ENCODE measurements at regions not wholly inside any gene's neighbourhood (a gene's known extent, or its start where the extent isn't known, plus 50 kb on each side); places are given as distances from the start of the nearest gene placed in this dataset.

DNA sequence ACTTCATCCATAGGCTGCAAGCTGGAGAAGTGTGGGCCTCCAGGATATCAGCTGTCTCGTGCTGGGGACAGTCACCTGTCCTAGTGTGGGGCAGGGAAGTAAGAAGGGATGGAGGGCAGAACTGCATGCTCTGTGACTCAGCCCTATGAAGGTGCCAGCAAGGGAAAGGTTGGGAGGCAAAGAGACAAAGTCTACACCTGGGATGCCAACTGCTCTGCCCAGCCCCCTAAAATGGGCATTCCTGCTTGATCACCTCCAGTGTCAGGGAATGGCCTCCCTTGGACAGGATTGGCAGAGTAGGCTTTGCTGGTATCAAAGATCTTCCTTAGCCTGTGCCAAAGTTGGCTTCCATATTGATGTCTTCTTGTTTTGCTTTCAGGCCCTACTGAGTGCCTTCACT lies 335.0 kb downstream of the BCL11B start:
- no peaks in the 10 kb centered on the region for H3K36me3 ChIP-seq (ENCODE audit: control insufficient read depth in 3 of 3, insufficient read depth in 3 of 3, low read length in 3 of 3)
- H3K4me3 ChIP-seq (ENCODE audit: low read length in 3 of 3) = no peak overlapping the region
- no peaks in the 10 kb centered on the region for H3K4me1 ChIP-seq (ENCODE audit: control insufficient read depth in 3 of 3, insufficient read depth in 3 of 3, low read length in 3 of 3)
- peaks cover 0 to 15% (median 4%) of the 10 kb centered on the region in 3 donors for H3K27me3 ChIP-seq (ENCODE audit: control insufficient read depth in 3 of 3, insufficient read depth in 3 of 3, low read length in 3 of 3)
- H3K27ac ChIP-seq (ENCODE audit: low read depth, low read length) = no peak overlapping the region
- H3K9me3 ChIP-seq (ENCODE audit: control insufficient read depth in 3 of 3, low read length in 3 of 3) = no peaks in the 10 kb centered on the region
- no peak overlapping the region for H3K9ac ChIP-seq (ENCODE audit: low read depth in 1 of 3, low read length in 3 of 3)

DNA sequence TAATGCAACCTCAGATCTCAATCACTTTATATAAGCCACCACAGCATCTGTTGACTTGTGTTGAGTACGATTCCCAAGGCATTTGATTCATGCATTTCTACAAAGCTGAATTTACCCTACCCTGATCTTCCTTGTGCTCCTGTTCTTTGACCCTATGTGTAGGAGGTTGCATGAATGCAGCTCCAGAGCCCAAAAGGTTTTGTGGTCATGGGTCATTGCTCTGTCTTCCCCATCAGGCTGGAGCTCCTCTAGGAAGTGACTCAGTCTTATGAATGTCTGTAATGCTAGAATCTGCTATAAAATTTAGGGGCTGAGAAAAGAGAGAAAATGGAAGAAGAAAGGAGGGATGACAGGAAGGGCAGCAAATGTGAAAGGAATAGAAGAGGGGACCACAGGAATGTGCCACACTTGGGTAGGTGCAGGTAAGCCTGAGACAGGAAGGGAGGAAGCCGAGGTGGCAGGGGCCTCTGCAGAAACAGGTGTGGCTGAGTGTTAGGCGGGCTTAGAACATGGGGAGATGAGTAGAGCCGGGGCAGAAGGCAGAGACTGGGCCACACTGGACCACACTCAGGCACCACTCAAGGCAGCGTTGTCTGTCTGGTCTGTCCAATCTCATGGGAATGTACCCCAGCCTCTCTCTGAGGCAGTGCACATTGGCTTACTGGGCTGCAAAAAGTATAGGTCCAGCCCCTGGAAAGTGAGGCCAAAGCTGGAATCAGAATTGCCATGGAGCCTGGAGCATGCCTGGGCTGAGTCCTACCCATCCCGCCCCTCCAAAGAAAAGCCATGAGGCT lies 334.1 kb downstream of the BCL11B start:
- Histone ChIP-seq H3K4me1 (ENCODE audit: control insufficient read depth in 3 of 3, insufficient read depth in 3 of 3, low read length in 3 of 3) (no peaks in the 10 kb centered on the region), H3K9me3 (ENCODE audit: control insufficient read depth in 3 of 3, low read length in 3 of 3) (no peaks in the 10 kb centered on the region), H3K4me3 (ENCODE audit: low read length in 3 of 3) (no peak overlapping the region), H3K9ac (ENCODE audit: low read depth in 1 of 3, low read length in 3 of 3) (no peak overlapping the region), H3K36me3 (ENCODE audit: control insufficient read depth in 3 of 3, insufficient read depth in 3 of 3, low read length in 3 of 3) (no peaks in the 10 kb centered on the region), H3K27me3 (ENCODE audit: control insufficient read depth in 3 of 3, insufficient read depth in 3 of 3, low read length in 3 of 3) (peaks cover 0 to 15% (median 4%) of the 10 kb centered on the region in 3 donors), H3K27ac (ENCODE audit: low read depth, low read length) (no peak overlapping the region)

DNA sequence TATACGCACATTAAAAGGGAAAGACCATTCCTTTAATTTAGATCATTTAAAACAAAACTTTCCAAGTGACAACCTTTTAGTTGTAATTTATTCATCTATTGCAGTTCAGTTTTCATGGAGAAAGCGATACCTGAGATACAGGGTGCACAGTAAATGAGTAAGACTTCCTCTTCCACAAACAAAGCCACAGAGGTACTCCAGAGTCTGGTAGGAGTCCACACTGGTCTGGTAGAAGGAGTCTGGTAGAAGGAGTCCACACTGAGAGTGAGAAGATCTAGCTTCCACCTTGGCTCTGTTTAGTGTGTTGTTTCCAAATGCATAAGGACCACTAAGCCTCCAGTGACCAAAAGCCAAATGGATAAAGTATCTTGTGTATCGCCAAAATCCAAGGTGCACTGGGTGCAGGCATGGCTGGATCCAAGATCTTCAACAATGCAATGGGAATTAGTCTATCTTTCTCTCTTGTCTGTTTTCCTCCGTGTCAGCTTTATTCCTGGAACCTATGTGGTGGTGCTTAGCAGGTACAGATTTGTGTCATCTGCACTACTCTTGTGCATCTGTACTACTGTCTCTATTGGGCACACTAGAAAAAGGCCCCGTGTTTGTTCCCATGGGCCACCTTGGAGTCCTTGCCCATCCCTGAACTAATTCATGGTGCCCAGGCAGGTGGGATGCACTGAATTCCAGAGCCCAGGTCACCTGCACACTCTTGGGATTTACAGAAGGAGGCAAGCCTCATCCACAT lies 331.1 kb downstream of the BCL11B start:
- H3K36me3 ChIP-seq (ENCODE audit: control insufficient read depth in 3 of 3, insufficient read depth in 3 of 3, low read length in 3 of 3) = no peaks in the 10 kb centered on the region
- peaks cover 0 to 12% (median 4%) of the 10 kb centered on the region in 3 donors for H3K27me3 ChIP-seq (ENCODE audit: control insufficient read depth in 3 of 3, insufficient read depth in 3 of 3, low read length in 3 of 3)
- H3K4me1 ChIP-seq (ENCODE audit: control insufficient read depth in 3 of 3, insufficient read depth in 3 of 3, low read length in 3 of 3) = no peaks in the 10 kb centered on the region
- no peak overlapping the region for H3K4me3 ChIP-seq (ENCODE audit: low read length in 3 of 3)
- no peak overlapping the region for H3K9ac ChIP-seq (ENCODE audit: low read depth in 1 of 3, low read length in 3 of 3)
- no peaks in the 10 kb centered on the region for H3K9me3 ChIP-seq (ENCODE audit: control insufficient read depth in 3 of 3, low read length in 3 of 3)
- H3K27ac ChIP-seq (ENCODE audit: low read depth, low read length) = no peak overlapping the region

GRCh38 chr14:98941481-98941880 lies 330.5 kb downstream of the BCL11B start:
- H3K27ac ChIP-seq (ENCODE audit: low read depth, low read length) = no peak overlapping the region
- H3K27me3 ChIP-seq (ENCODE audit: control insufficient read depth in 3 of 3, insufficient read depth in 3 of 3, low read length in 3 of 3) = peaks cover 0 to 8% (median 4%) of the 10 kb centered on the region in 3 donors
- no peaks in the 10 kb centered on the region for H3K36me3 ChIP-seq (ENCODE audit: control insufficient read depth in 3 of 3, insufficient read depth in 3 of 3, low read length in 3 of 3)
- H3K9me3 ChIP-seq (ENCODE audit: control insufficient read depth in 3 of 3, low read length in 3 of 3) = no peaks in the 10 kb centered on the region
- H3K9ac ChIP-seq (ENCODE audit: low read depth in 1 of 3, low read length in 3 of 3) = no peak overlapping the region
- peaks cover 0 to 3% (median 2%) of the 10 kb centered on the region in 3 donors for H3K4me1 ChIP-seq (ENCODE audit: control insufficient read depth in 3 of 3, insufficient read depth in 3 of 3, low read length in 3 of 3)
- H3K4me3 ChIP-seq (ENCODE audit: low read length in 3 of 3) = no peak overlapping the region

- Histone ChIP-seq H3K9me3 (ENCODE audit: control insufficient read depth in 3 of 3, low read length in 3 of 3) (no peaks in the 10 kb centered on the region), H3K9ac (ENCODE audit: low read depth in 1 of 3, low read length in 3 of 3) (no peak overlapping the region), H3K27ac (ENCODE audit: low read depth, low read length) (no peak overlapping the region), H3K36me3 (ENCODE audit: control insufficient read depth in 3 of 3, insufficient read depth in 3 of 3, low read length in 3 of 3) (no peaks in the 10 kb centered on the region), H3K4me3 (ENCODE audit: low read length in 3 of 3) (no peak overlapping the region), H3K4me1 (ENCODE audit: control insufficient read depth in 3 of 3, insufficient read depth in 3 of 3, low read length in 3 of 3) (peaks cover 0 to 8% (median 2%) of the 10 kb centered on the region in 3 donors), H3K27me3 (ENCODE audit: control insufficient read depth in 3 of 3, insufficient read depth in 3 of 3, low read length in 3 of 3) (peaks cover 0 to 10% (median 4%) of the 10 kb centered on the region in 3 donors)
Observed at GRCh38 chr14:98943907-98944306, 328.1 kb downstream of the BCL11B start.

DNA sequence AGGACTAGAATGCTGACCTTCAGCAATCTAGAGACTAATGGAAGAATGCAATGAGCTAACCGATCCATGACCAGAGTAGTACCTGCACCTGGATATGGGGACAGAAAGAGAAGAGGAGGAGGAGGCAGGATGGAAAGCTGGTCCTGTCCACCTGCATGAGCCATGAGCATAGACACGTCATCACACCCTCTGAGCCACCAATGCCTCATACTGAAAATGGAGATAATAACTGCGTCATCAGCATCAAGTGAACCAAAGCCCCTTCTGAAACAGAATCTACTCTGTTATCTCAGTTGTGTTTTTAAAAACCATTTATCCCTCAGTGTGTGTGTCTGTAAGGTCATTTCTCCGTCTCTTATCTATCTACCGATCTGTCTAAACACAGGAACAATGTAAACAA lies 327.0 kb downstream of the BCL11B start:
- H3K4me1 ChIP-seq (ENCODE audit: control insufficient read depth in 3 of 3, insufficient read depth in 3 of 3, low read length in 3 of 3) = peaks cover 0 to 8% (median 2%) of the 10 kb centered on the region in 3 donors
- H3K9ac ChIP-seq (ENCODE audit: low read depth in 1 of 3, low read length in 3 of 3) = no peak overlapping the region
- H3K4me3 ChIP-seq (ENCODE audit: low read length in 3 of 3) = no peak overlapping the region
- peaks cover 0 to 9% (median 4%) of the 10 kb centered on the region in 3 donors for H3K27me3 ChIP-seq (ENCODE audit: control insufficient read depth in 3 of 3, insufficient read depth in 3 of 3, low read length in 3 of 3)
- H3K27ac ChIP-seq (ENCODE audit: low read depth, low read length) = no peak overlapping the region
- H3K9me3 ChIP-seq (ENCODE audit: control insufficient read depth in 3 of 3, low read length in 3 of 3) = no peaks in the 10 kb centered on the region
- H3K36me3 ChIP-seq (ENCODE audit: control insufficient read depth in 3 of 3, insufficient read depth in 3 of 3, low read length in 3 of 3) = no peaks in the 10 kb centered on the region

GRCh38 chr14:98945611-98946570 lies 326.1 kb downstream of the BCL11B start:
- Histone ChIP-seq H3K36me3 (ENCODE audit: control insufficient read depth in 3 of 3, insufficient read depth in 3 of 3, low read length in 3 of 3) (no peaks in the 10 kb centered on the region), H3K9me3 (ENCODE audit: control insufficient read depth in 3 of 3, low read length in 3 of 3) (no peaks in the 10 kb centered on the region), H3K4me1 (ENCODE audit: control insufficient read depth in 3 of 3, insufficient read depth in 3 of 3, low read length in 3 of 3) (peaks cover 0 to 8% (median 2%) of the 10 kb centered on the region in 3 donors), H3K27ac (ENCODE audit: low read depth, low read length) (no peak overlapping the region), H3K4me3 (ENCODE audit: low read length in 3 of 3) (no peak overlapping the region), H3K9ac (ENCODE audit: low read depth in 1 of 3, low read length in 3 of 3) (no peak overlapping the region), H3K27me3 (ENCODE audit: control insufficient read depth in 3 of 3, insufficient read depth in 3 of 3, low read length in 3 of 3) (peaks cover 0 to 9% (median 0%) of the 10 kb centered on the region in 3 donors)

- Histone ChIP-seq H3K9ac (ENCODE audit: low read depth in 1 of 3, low read length in 3 of 3) (no peak overlapping the region), H3K36me3 (ENCODE audit: control insufficient read depth in 3 of 3, insufficient read depth in 3 of 3, low read length in 3 of 3) (no peaks in the 10 kb centered on the region), H3K27ac (ENCODE audit: low read depth, low read length) (no peak overlapping the region), H3K27me3 (ENCODE audit: control insufficient read depth in 3 of 3, insufficient read depth in 3 of 3, low read length in 3 of 3) (peaks cover 0 to 11% (median 0%) of the 10 kb centered on the region in 3 donors), H3K9me3 (ENCODE audit: control insufficient read depth in 3 of 3, low read length in 3 of 3) (peaks cover 0 to 2% (median 0%) of the 10 kb centered on the region in 3 donors), H3K4me3 (ENCODE audit: low read length in 3 of 3) (no peak overlapping the region), H3K4me1 (ENCODE audit: control insufficient read depth in 3 of 3, insufficient read depth in 3 of 3, low read length in 3 of 3) (peaks cover 0 to 8% (median 2%) of the 10 kb centered on the region in 3 donors)
Observed at GRCh38 chr14:98946940-98947339, 325.1 kb downstream of the BCL11B start.

DNA sequence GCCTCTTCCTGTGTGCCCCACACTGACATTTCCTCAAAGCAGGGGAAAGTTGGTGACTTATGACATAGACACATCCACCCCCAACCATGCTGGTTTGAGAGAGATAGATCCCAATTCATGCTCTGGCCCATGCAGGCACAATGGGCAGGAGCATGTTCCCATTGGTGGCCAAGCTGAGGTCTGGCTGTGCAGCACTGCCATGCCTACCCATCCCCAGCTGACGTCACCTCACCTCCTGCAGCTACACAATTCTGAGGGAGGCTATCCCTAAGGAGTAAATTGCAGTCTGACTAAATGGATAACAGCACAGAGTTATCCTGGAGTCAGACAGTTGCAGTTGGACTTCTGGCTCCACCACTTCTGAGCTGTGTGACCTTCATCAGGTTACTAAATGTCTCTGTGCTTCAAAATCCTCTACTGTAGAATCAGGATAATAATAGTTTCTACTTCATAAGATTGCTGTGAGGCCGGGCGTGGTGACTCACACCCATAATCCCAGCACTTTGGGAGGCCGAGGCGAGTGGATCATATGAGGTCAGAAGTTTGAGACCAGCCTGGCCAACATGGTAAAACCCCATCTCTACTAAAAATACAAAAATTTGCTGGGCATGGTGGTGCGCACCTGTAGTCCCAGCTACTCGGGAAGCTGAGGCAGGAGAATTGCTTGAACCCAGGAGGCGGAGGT lies 323.9 kb downstream of the BCL11B start:
- H3K27me3 ChIP-seq (ENCODE audit: control insufficient read depth in 3 of 3, insufficient read depth in 3 of 3, low read length in 3 of 3) = peaks cover 0 to 11% (median 0%) of the 10 kb centered on the region in 3 donors
- H3K4me3 ChIP-seq (ENCODE audit: low read length in 3 of 3) = no peak overlapping the region
- H3K4me1 ChIP-seq (ENCODE audit: control insufficient read depth in 3 of 3, insufficient read depth in 3 of 3, low read length in 3 of 3) = peaks cover under 1 to 8% (median 2%) of the 10 kb centered on the region in 3 donors
- H3K9me3 ChIP-seq (ENCODE audit: control insufficient read depth in 3 of 3, low read length in 3 of 3) = peaks cover 0 to 2% (median 0%) of the 10 kb centered on the region in 3 donors
- H3K27ac ChIP-seq (ENCODE audit: low read depth, low read length) = no peak overlapping the region
- H3K36me3 ChIP-seq (ENCODE audit: control insufficient read depth in 3 of 3, insufficient read depth in 3 of 3, low read length in 3 of 3) = no peaks in the 10 kb centered on the region
- H3K9ac ChIP-seq (ENCODE audit: low read depth in 1 of 3, low read length in 3 of 3) = no peak overlapping the region

All from skeletal muscle tissue (tissue), 3 donors.